ENCODE measurements at regions not wholly inside any gene's neighbourhood (a gene's known extent, or its start where the extent isn't known, plus 50 kb on each side); places are given as distances from the start of the nearest gene placed in this dataset.
"Not testable (repeated sequence)": the region's sequence is repeated elsewhere in the genome, so short reads cannot be mapped to it uniquely, and the experiment has no call there.

GRCh38 chr2:136322428-136322827, 204.5 kb upstream of the CXCR4 start:
- peak; percentile 39 for DNase-seq

- no peak for DNase-seq
These were observed 201.7 kb upstream of the CXCR4 start for GRCh38 chr2:136319651-136320050.

GRCh38 chr2:136319237-136319636, 201.3 kb upstream of the CXCR4 start:
- peak; percentile 48 for DNase-seq

GRCh38 chr2:136314240-136314639, 196.3 kb upstream of the CXCR4 start:
- DNase-seq, result no peak

GRCh38 chr2:136312568-136312967, 194.6 kb upstream of the CXCR4 start:
- DNase-seq, result not testable (repeated sequence)

- DNase-seq, result peak; percentile 73
These were observed 193.1 kb upstream of the CXCR4 start for GRCh38 chr2:136310797-136311603.

GRCh38 chr2:136310005-136310495, 192.1 kb upstream of the CXCR4 start:
- no peak for DNase-seq

GRCh38 chr2:136308611-136309010, 190.7 kb upstream of the CXCR4 start:
- no peak for DNase-seq

GRCh38 chr2:136306836-136307235, 188.9 kb upstream of the CXCR4 start:
- no peak for DNase-seq

- DNase-seq, result no peak
These were observed 187.7 kb upstream of the CXCR4 start for GRCh38 chr2:136305517-136306192.

GRCh38 chr2:136301006-136301405, 183.1 kb upstream of the CXCR4 start:
- no peak for DNase-seq

GRCh38 chr2:136298631-136299030, 180.7 kb upstream of the CXCR4 start:
- no peak for DNase-seq

GRCh38 chr2:136297994-136298393, 180.0 kb upstream of the CXCR4 start:
- no peak for DNase-seq

- no peak for DNase-seq
These were observed 179.4 kb upstream of the CXCR4 start for GRCh38 chr2:136297312-136297711.

GRCh38 chr2:136295168-136295567, 177.2 kb upstream of the CXCR4 start:
- no peak for DNase-seq

- no peak for DNase-seq
These were observed 173.9 kb upstream of the CXCR4 start for GRCh38 chr2:136291871-136292270.

GRCh38 chr2:136290326-136290725, 172.4 kb upstream of the CXCR4 start:
- no peak for DNase-seq

GRCh38 chr2:136288249-136288648, 170.3 kb upstream of the CXCR4 start:
- DNase-seq, result no peak

- DNase-seq, result no peak
These were observed 168.5 kb upstream of the CXCR4 start for GRCh38 chr2:136286423-136286822.

GRCh38 chr2:136284226-136285119, 166.5 kb upstream of the CXCR4 start:
- no peak for DNase-seq

GRCh38 chr2:136282251-136282650, 164.3 kb upstream of the CXCR4 start:
- no peak for DNase-seq

GRCh38 chr2:136281281-136282114, 163.5 kb upstream of the CXCR4 start:
- DNase-seq, result no peak
